SH-SY5Y (cell line): ENCODE measurements at regions not wholly inside any gene's neighbourhood (a gene's known extent, or its start where the extent isn't known, plus 50 kb on each side); places are given as distances from the start of the nearest gene placed in this dataset.

Source experiments
- GATA2 ChIP-seq: IDR thresholded peaks from 2 replicates; pipeline ENCODE4 v1.6.1; 2011; ENCODE audit warnings: mild to moderate bottlenecking, low read depth, low read length
- GATA3 ChIP-seq: IDR thresholded peaks from 2 replicates; pipeline ENCODE4 v1.6.1; 2011; ENCODE audit warnings: low read depth, mild to moderate bottlenecking, low read length, moderate library complexity

GRCh38 chr12:43103866-43104265 is 448.1 kb downstream of the ADAMTS20 start:
- TF ChIP-seq GATA2 (no peak), GATA3 (no peak)
